HL-60 (cell line): ENCODE measurements at regions not wholly inside any gene's neighbourhood (a gene's known extent, or its start where the extent isn't known, plus 50 kb on each side); places are given as distances from the start of the nearest gene placed in this dataset.

ENCODE experiments used
- DNase-seq, 2 experiments: peaks; one replicate each; pipeline ENCODE4 v3.0.0-alpha.2; 2010 to 2020; ENCODE audit warnings: low read depth in 1 of 2, low spot score in 1 of 2
- H3K27ac ChIP-seq: fragments of 250-450 bp; sonication (Bioruptor Pico); replicated peaks from 2 replicates; pipeline ENCODE4 v1.5.1; 2020; ENCODE audit warnings: mild to moderate bottlenecking, moderate library complexity
- H3K27me3 ChIP-seq: fragments of 250-450 bp; sonication (Bioruptor Pico); 2 replicates; pipeline ENCODE4 v1.5.1; 2021; ENCODE audit warnings: mild to moderate bottlenecking, moderate library complexity; ENCODE audit not compliant: insufficient read depth, poor library complexity, severe bottlenecking
- H3K4me3 ChIP-seq: replicated peaks from 2 replicates; pipeline ENCODE4 v1.5.1; 2011; ENCODE audit warnings: mild to moderate bottlenecking, control low read depth, low read length; ENCODE audit not compliant: insufficient read depth
- CTCF ChIP-seq: IDR thresholded peaks from one replicate; pipeline ENCODE4 v1.5.1; 2011; ENCODE audit warnings: low read length, control low read depth, inconsistent platforms; ENCODE audit not compliant: insufficient read depth
- GABPA ChIP-seq: IDR thresholded peaks from 2 replicates; pipeline ENCODE4 v1.6.1; 2012; ENCODE audit warnings: low read depth
- POLR2AphosphoS5 ChIP-seq: IDR thresholded peaks from 2 replicates; pipeline ENCODE4 v1.6.1; 2012; ENCODE audit warnings: low read depth
- REST ChIP-seq: IDR thresholded peaks from 2 replicates; pipeline ENCODE4 v1.6.1; 2012; ENCODE audit warnings: low read depth; ENCODE audit not compliant: insufficient replicate concordance
- SPI1 ChIP-seq: IDR thresholded peaks from 2 replicates; pipeline ENCODE4 v1.6.1; 2012; ENCODE audit warnings: low read depth, mild to moderate bottlenecking, borderline replicate concordance

GRCh38 chr14:58816416-58817115 is 178.8 kb downstream of the DACT1 start:
- no peaks in the 10 kb centered on the region for H3K27me3 ChIP-seq
- TF ChIP-seq REST (no peak), POLR2AphosphoS5 (no peak), CTCF (no peak), SPI1 (no peak), GABPA (no peak)
- H3K4me3 ChIP-seq = no peak overlapping the region
- no peak for DNase-seq
- no peak overlapping the region for H3K27ac ChIP-seq

- TF ChIP-seq GABPA (no peak), SPI1 (no peak), CTCF (no peak), REST (no peak), POLR2AphosphoS5 (no peak)
- H3K4me3 ChIP-seq = no peak overlapping the region
- DNase-seq = no peak
Observed at GRCh38 chr14:58817846-58818245, 180.1 kb downstream of the DACT1 start.

GRCh38 chr14:58820032-58820431 is 182.3 kb downstream of the DACT1 start:
- Histone ChIP-seq H3K4me3 (no peak overlapping the region), H3K27ac (no peak overlapping the region), H3K27me3 (no peaks in the 10 kb centered on the region)
- no peak for DNase-seq
- no peak for TF ChIP-seq SPI1
- TF ChIP-seq REST = no peak
- no peak for TF ChIP-seq POLR2AphosphoS5
- TF ChIP-seq GABPA = no peak
- no peak for TF ChIP-seq CTCF

More at GRCh38 chr14:58817846-58818245, 180.1 kb downstream of the DACT1 start:
- Histone ChIP-seq H3K27me3 (no peaks in the 10 kb centered on the region), H3K27ac (no peak overlapping the region)
